ENCODE measurements at regions not wholly inside any gene's neighbourhood (a gene's known extent, or its start where the extent isn't known, plus 50 kb on each side); places are given as distances from the start of the nearest gene placed in this dataset.

DNA sequence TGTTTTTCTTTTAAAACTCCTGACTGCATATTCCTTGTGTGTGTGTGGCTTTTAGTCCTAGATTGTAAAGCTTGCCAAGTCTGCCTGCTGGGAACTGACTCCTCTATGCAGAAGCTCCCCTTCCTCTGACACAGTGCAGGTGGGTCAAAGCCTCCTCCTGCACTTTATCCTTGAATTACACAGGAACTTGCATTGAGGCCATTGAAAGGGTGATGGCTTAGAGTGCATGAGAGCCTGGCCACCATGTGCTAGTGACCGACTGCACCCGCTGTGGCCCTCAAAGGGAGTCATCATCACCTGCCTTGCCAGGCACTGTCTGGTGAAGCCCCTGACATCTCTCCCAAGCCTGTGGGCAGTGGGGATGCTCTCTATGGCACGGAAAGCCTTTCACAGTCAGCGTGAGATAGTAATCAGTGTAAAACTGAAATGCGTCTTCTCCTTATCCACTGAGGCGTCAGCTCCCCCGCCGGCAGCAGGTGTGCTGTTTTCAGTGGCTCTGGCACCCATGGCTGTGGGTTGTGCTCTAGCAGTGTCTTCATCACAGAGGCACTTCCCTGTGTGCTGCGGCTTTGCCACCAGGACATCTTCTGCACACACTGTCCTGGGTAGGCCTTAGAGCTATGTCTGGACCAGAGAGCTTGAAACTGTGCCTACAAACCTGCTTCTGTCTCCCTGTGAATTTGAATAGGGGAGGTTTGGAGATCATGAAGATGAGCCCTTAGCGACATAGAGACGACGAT is 87.9 kb downstream of the THBS2 start:
- no peak for DNase-seq

DNA sequence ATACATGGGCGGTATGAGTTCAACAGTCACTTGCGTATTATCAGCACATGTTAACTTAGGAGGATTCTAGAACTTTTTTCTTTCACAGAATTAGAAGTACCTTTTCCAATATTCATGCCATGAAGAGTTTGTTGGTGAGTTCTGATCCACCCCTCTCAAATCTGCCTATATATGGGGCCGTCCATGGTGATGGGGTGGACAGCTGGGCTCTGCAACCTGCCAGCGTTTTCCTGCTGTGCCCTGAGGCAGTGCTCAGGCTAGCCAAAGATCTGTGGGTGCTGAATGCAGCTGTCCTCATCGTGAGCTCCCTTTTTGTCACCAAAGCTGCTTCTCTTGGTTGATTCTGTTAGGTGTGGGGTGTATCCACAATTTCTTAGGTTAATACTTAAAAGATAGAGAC is 88.7 kb downstream of the THBS2 start:
- no peak for DNase-seq

DNA sequence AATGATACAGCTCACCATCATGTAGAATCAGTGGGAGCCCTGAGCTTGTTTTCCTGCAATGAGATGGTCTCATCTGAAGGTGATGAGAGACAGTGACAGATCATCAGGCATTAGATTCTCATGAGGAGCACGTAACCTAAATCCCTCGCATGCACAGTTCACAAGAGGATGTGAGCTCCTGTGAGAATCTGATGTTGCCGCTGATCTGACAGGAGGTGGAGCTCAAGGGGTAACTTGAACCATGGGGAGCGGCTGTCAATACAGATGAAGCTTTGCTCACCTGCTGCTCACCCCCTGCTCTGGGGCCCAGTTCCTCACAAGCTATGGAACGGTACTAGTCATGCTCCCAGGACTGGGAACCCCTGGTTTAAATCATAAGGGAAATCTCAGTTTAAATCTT is 89.2 kb downstream of the THBS2 start:
- no peak for DNase-seq

DNA sequence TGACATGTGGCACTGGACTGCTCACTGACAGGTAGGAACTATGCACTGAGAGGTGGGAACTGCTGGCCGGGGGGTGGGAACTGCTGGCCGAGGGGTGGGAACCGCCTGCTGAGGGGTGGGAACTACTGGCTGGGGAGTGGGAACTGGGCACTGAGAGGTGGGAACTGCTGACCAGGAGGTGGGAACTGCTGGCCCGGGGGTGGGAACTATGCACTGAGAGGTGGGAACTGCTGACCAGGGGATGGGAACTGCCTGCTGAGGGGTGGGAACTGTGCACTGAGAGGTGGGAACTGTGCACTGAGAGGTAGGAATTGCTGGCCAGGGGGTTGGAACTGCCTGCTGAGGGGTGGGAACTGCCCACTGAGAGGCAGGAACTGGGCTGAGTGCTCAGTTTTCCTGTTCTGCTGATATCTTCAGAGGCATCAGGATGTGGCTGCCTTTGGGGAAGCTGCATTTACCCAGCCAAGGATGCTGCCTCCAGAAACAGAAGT is 90.2 kb downstream of the THBS2 start:
- DNase-seq: no peak

DNA sequence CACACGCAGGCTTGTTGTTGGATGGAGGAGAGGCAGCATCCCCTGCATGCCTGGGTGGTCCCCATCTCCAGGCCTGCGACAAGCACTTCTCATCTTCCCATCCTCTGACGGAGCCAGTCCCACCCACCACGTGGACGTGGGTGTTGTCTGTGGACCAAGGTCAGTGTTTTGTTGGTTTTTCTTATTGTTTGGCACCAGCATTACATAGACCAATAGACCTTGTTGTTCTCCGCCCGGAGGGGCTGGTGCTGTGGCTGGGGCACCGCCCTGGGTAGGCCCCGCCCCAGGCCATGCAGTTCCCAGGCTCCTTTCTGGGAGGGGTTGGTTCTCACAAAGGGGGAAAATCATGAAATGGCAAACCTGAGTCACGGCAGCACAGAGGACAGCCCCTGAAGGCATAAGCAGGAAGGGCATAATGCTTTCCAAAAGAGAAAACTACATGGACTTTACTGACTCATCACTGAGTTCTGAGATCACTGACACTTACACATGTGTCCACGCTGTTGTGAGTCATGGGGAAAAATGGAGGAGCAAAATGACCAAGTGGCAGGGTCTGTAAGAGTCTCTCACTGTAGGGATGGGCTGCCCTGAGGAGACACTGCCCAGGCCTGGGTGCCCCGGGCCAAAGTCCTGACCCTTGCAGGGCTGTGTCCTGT is 90.8 kb downstream of the THBS2 start:
- no peak for DNase-seq

DNA sequence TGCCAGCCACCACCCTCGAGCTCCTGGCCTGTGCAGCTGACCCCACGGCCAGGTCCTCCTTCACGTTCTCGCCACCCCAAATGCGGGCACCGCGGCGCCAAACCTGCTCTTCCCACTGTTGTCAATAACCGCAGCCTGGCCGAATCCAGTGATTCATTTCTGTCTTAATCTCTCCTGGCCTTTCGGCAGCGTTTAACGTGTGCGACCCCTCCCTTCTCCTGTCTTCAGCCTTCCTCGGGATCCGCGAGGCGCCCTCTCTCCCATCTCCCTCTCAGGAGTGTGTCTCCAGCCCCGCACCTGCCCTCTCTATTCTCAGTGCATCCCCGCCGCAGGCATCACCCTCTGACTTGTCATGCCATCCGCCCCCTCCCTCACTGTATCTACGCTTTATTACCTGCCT is 91.4 kb downstream of the THBS2 start:
- no peak for DNase-seq

DNA sequence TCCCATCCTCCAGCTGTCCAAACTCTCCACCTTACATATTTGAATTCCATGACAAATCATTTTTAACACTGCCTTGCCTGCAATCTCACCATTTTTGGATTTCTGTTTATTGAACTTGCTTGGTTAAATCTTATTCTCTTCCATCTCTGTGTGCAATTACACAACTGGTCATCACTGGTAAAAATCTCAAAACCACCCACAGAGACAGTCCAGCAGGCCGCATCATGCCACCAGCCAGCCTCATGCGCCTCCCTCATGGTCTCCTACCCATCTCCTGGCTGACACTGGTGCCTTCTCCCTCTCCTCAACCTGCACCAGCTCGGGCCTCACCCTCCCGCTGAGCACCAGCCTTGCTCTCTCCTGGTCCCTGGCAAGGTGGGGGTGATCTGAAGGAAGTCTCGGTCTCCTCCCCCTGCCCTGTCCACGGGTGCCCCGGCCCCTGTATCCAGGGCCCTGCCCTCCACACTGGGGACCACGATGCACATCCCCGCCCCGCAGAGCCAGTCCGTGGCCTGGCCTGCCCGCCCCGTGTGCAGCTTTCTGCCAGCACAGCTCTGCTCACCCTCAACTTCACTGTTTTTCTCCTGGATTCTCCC is 92.0 kb downstream of the THBS2 start:
- no peak for DNase-seq

DNA sequence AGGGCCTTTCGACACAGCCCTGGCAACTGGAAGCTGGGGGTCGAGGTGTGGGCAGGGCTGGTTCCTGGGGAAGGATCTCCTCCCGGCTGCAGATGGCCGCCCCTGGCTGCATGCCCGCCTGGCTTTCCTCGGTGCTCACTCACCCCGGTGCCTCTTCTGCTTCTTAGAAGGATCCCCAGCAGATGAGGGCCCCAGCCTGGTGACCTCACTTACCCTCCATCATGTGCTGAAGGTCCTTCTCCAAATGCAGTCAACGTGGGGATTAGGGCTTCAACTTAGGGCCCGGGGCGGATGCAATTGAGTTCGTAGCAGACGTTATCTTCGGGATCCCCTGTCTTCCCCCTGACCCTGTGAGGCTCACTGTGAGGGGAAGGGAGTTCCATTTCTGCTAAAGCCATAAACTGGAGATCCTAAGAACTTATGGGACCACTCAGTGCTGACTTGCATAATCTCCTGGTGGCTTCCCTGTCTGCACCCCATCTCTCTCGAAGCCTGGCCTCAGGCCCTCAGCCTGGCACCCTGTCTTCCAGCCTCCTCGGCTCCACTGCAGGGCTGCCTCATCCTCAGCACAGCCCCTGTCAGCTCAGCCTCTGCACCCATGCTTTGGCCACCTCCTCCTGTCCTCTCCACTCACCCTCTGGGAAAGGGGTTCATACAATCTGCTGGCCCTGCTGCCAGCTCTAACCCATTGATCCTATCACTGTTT is 92.6 kb downstream of the THBS2 start:
- DNase-seq: no peak

DNA sequence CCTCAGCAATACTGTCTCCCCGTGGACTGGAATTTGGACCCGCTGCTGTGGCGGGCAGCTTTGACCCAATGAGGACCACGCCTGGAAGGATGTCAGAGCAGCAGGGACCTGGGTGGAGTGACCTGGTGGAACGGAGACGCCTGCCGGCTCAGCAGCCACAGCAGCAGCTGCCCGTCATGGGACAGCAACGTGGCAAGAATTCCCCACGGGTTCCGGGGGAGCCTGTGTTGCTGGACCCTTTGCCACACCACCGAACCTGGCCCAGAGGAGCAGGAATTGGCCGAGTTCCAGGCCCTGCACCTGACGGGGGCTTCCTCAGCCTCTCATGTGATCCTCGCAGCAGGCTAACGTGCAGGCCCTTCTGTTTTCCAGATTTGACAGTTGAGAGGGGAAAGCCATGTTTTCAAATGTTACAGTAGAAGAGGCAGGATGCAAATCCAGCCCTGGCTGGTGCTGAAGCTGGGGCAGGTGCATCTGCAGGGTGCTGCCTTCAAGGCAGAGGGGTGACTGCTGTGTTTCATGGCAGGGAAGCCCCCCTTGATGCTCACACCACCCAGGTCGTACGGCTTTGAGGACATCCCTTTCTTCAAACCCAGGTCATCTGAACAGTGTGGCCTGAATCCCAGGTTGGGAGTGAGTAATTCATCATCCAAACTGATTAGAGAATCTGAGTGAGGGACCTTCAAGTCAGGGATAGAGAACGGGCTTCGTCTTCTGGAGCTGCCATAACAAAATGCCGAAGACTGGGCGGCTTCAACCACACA is 93.4 kb downstream of the THBS2 start:
- no peak for DNase-seq

DNA sequence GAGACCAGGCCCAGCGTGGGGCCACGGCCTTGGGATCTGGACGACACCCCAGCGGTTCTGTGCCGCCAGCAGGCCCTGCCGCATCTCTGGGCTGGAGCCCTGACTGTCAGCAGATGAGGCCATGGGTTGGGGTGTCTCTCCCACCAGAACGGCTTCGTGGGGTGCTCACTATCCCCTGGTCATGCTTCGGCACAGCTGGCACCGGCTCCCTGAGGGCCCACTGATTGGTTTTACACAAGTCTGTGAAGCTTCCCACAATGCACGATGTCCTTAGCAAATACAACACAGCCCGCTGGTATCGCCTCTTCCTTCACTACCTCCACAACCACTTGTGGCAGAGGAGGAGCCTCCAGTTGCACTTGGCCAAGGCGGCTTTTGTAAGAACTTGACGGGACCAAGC is 94.3 kb downstream of the THBS2 start:
- no peak for DNase-seq

DNA sequence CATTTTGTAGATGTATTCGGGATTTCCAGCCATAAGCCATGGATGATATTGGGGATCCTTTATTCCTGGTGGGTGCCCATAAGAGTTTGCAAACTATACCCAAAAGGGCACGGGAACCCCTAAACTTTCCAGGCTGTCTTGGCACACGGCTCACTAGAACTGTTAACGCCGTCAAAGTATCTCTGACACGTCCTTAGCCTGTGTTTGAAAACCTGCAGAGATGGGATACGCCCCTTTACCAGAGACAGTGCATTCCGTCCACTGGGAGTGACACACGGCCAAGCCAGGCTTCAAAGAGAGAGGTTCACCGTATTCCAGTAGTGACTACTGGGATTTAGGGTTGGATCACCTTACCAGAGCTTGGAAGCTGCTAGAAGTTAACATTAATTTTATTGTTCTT is 95.0 kb downstream of the THBS2 start:
- no peak for DNase-seq

DNA sequence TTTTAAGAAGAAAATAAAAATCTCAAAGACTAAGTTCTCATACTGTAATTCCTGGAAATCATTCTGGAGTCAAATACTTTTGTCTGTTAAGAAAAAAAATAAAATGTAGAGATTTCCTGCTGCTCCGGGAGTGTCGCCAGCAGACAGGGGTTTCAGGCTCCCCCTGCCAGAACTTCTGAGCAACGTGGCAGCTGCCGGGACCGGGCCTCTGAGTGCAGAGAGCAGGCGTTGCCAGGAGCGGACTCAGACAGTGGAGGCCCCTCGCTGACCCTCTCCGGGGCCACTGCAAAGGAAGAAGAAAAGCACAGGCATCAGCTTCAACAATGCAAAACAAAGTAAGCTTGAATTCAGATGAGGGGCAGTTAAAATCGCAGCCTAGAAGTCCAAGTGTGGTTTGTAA is 95.5 kb downstream of the THBS2 start:
- DNase-seq: no peak

DNA sequence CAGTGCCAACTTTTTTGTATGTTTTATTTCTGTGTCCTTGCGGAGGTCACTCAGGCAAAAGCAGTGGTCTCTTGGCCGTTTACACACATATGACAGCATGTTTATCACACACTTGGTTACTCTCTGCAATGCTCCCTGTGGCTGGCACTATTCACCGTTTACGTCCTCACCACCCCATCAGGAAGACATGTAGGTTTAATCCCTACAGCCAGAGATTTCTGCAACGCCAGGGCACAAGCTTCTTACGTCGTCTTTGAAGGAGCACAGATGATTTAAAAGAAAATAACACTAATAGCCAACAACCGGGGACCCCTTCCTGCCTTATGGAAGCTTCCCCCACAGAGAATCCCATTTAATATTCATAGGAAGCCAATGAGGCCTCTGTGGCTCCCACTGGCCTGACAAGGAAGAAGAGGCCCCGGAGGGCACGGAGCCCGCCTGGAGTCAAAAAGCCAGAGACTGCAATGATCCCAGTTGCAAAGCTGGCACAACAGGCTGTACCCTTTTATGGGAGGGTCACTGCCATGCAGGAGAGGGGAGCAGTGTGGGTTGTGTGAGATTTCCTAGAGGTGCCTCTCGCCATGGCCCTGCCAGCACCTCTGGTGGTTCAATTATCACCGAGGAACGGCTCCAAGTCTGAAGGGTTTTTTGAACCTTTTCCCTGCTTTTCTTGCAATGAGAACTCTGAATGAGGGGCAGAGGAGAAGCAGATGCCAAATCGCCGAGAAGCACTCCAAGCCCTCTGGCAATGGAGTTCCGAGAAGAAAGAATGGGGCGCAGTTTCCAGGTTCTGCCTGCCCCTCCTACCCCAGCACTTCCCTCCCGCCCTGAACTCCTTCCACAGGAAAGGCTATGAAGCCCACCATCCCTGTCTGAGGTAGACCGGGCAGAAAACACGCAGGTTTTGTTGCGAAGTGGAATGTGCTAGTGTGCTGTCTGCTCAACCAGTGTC is 96.2 kb downstream of the THBS2 start:
- DNase-seq: no peak

DNA sequence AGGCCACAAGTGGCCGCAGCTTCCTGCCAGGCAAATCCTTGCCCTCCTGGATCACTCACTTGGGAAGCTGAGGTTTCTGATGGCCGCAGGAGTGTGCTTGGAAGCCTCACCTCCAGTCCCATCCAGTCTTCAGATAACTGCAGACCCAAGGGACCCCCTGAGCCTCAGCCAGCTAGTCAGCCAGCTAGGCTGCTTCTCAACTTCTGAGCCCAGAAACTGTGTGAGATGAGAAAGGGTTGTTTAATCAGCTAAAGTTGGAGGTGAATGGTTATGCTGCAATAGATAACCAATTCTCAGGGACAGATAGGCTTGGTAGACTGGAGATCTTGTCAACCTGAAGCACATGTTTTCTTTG is 96.9 kb downstream of the THBS2 start:
- no peak for DNase-seq

DNA sequence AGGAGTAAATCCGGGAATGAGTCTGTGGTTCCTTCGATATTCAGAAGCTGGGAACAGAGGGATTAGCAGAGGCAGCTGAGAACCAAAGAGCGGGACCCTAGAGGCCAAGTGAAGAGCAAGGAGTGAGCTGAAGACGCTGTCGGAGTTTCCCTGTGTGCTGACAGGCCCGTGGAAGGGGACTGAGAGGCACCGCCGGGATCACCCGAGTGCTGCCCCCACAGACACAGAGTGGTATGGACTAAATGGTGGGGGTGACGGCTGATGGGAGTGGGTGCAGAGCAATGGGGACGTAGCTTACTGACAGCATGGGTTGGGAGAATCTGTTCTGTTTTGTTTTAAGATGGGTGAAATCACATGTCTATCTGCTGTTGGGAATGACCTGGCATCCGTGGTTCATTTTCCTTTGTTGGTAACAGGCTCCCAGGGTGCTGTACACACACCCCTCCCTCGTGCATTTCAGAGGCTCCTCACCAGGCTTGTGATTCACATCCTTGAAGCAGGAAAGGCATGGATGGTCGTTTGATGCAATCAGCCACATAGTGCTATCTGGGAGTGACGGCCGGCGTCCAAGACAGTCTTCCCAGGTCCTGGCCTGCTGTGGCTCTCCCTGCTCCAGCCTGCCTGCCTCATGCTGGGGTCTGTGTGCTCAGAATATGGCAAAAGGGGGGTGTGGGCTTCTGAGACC is 97.4 kb downstream of the THBS2 start:
- DNase-seq: no peak

DNA sequence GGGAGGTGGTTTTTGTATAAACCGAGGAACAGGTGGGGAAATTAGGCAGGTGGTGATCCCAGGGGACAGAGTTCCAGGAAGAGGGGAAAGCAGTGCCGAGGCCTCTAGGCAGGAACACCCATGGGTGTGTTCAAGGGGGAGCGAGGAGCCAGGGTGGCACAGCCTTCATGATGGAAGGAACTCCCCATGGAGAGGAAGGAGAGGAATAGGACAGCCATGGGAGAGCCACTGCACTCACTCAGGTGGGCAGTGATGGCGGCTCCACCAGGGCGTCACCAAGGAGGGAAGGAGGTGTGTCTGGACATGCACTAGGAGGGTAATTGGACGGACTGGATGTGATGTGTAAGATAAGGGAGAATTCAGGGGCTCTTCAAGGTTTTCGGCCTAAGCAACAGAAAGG is 98.2 kb downstream of the THBS2 start:
- no peak for DNase-seq

DNA sequence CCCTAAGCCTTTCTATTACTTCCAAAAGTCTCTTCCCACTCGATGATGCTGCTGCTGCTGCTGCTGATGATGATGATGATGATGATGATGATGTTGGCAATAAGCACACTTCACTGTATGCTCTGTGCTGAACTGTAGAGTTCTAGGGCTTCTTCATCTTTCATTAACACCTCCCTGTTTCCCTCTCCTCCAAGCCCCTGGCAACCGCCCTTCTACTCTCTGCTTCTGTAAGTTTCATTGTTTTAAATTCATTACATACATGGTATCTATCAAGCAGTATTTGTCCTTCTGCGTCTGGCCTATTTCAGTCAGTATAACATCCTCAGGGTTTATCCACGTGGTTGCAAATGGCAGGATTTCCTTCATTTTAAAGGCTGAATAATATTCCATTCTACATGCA is 100.2 kb downstream of the THBS2 start:
- no peak for DNase-seq

DNA sequence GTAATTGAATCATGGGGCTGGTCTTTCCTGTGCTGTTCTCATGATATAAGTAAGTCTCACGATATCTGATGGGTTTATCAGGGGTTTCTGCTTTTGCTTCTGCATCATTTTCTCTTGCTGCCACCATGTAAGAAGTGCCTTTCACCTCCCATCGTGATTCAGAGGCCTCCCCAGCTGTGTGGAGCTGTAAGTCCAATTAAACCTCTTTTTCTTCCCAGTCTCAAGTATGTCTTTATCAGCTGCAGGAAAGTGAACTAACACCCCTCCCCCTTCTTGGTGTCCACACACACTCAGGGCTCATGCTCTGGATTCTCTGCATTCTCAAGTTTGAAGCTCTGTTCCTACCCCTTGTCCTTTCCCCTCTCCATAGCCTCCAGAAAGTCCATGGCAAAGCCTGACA is 107.1 kb downstream of the THBS2 start:
- DNase-seq: no peak

DNA sequence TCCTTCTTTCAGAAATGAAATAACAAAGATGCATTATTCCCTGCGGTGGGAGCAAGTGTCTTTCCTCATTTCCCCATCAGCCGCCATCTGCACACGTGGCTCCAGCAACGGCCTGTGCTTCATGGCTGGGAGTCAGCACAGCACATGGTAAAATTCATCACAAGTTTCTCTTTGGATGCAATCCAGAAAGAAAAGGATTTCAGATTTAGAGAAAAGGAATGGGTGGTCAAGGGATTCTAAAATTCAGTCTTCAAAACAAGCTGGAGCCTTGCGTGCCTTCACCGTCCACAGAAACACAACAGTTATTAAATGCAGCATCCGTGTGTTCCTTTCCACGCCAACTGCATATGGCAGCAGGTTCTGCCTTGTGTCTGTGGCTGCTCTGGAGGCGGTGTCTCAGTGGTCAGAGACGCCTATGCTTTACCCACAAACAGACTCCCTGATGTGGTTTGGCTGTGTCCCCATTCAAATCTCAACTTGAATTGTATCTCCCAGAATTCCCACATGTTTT is 107.6 kb downstream of the THBS2 start:
- DNase-seq: no peak

DNA sequence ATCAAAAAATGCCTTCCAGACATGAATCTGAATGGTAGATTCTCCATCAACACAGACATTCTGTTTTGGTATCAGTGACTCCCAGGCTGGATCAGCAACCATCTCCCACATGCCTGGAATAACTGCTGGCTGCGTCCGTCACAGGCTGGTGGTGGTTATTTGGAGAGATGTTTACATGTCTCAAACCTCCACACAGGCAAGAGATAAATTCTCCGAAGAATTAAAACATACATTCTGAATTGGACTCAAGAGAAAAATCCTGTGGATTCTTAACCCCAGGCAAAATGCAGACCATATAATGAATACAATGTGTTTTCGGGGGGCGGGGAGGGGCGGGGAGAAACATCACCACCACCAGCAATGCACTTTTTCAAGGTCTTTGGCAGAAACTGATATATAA is 108.2 kb downstream of the THBS2 start:
- DNase-seq: no peak

DNA sequence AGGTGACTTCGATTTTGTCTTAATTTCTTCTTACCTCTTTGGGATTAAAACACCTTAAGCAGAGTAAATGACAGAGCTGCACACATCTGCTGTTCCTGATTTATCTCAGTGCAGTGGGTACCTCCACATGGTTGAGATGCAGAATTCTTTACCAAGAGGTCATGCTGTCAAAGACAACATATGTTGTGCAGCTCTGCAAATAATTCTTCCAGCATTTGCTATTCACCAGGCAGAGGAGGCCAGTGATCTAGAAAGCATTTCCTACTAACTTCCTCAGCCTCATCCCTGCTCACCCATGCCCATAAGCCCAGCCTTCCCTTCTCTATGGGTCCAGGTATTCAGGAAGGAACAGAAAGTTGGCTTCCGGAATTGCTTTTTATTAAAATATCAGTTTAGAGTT is 109.3 kb downstream of the THBS2 start:
- no peak for DNase-seq
